ENCODE measurements at regions not wholly inside any gene's neighbourhood (a gene's known extent, or its start where the extent isn't known, plus 50 kb on each side); places are given as distances from the start of the nearest gene placed in this dataset.

- TF ChIP-seq CTCF (IDR thresholded peaks at IDR 0.05 in 8 of 11, conservative IDR thresholded peaks at IDR 0.05 in 3 of 11) (no peak), POLR2AphosphoS5 (IDR thresholded peaks at IDR 0.05) (no peak)
Measured at GRCh38 chr3:18770800-18771199, 345.7 kb upstream of the SATB1 start.

All from spleen (tissue), 7 donors.